ENCODE measurements at regions not wholly inside any gene's neighbourhood (a gene's known extent, or its start where the extent isn't known, plus 50 kb on each side); places are given as distances from the start of the nearest gene placed in this dataset.

DNA sequence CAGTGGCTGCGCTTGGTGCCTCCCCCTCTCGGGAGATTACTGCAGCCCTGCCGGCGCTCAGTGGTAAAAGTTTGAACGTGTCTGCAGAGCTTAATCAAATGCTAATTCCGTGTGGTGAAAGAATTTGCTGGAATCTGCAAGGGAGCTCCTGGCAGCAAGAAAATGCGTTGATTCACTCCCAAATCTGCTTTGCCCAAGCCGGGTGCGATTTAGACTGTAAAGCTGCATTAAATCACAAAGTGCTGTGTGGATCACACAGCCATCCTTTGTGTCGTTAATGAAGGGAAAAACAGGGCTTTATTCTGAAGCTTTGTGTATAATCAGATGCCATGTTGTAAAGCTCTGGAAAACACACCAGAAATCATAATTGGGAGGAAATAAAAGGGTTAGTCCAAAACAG is 444.1 kb downstream of the BCOR start:
- DNase-seq: no peak

DNA sequence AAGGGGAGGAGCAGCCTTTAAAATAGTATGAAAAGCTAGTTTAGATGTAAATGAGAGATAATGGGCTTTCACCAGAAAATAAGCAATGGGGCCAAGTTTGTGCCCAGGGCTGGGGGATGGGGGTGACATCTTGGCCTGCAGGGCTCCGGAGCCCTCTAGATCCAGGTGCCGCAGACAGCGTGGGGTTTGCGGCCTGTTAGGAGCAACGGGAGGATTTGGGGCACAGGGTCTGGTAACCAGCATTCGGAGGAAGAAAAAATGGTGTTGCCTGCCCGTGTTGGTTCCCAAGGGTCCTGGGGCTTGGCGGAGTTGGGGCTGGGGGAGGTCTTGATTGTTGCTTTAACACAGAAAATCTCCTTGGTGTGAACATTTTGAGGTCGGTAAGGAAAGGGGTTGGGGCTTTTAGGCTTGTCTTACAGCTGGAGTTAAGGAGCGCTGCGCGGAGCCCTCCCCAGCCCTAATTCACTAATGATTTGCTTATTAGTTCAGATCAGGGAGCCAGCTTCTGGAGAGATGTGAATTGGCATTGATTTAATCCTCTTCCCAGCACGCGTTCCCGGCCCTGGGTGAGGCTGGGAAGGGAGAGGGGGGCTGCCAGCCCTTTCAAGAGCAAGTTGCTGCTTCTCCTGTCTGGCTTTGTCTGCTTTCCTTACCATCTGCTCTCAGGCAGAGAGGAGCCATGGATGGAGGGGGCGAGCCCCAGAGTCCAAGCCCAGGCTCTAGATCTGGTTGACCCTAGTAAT is 443.4 kb downstream of the BCOR start:
- DNase-seq: no peak

DNA sequence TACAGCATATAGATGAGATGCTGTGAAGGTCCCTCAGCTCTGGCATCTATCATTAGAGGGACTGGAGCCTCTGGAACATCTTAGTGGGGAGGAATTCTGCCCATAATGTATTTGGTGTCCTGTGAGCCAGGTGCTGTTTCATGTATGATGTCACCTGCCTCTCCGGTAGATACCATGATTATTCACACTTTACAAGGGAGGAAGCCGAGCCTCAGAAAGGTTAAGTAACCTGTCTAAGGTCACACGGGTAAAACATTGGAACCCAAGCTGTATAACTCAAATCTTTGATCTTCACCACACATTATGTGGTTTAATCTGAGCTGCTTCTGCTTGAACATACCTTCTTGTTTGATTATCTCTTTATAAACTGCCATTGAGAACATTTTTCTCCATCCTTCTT is 442.8 kb downstream of the BCOR start:
- DNase-seq: no peak

DNA sequence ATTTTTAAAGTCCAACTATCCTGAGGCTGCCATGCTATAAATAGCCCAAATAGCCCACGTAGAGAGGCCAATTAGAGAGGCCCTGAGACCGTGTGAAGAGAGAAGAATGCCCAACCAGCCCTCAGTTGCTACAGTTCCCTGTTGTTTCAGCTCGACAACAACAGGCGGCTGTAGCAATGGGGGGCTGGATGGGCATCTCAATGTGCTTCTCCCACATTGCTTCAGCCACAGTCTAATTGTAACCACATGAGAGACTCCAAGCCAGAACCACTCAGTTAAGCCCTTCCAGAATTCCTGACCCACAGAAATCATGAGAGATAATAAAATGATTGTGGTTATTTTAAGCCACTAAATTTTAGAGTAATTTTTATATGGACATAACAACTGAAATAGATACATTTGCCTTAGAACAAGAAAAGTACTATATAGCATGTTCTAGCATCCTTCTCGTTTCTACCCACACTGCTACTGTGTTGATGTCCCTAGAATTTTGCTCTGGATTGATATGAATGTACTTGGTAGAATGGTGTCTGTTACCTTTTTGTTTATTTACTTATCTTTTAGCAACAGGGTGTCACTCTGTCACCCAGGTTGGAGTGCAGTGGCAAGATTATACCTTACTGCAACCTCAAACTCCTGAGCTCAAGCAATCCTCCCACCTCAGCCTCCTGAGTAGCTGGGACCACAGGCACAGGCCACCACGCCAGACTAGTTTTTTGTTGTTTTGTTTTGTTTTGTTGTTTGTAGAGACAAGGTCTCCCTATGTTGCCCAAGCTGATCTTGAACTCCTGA is 436.4 kb downstream of the BCOR start:
- no peak for DNase-seq

DNA sequence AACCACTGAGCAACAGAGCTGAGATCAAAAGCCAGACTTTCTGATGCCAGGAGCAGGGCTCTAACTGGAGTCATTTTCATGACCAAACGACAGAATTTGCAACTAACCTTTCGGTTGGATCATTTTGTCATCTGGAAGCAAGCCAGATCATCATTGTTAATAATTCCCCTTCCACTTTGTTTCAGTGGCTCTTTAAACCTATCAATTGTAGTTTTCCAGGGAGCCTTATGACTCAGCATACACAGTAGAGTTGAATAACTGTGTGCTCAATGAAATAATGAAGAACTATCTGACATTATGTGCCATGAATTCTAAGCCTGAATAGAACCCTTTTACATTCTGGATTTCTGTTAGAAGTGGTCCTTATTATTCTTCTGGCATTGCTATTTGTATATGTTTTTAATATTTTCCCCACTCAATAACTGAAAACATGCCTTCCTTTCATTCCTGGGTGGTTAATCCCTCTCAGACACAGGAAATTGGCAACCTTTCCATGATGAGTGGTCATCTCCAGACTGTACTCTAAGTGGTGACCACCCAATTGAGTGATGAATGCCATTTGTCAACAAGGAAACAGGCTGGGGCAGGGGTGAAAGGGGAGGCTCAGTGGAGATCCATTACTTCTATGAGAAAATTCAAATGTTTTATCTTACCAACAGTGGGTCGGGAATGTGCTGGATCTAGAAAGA is 431.8 kb downstream of the BCOR start:
- DNase-seq: no peak

DNA sequence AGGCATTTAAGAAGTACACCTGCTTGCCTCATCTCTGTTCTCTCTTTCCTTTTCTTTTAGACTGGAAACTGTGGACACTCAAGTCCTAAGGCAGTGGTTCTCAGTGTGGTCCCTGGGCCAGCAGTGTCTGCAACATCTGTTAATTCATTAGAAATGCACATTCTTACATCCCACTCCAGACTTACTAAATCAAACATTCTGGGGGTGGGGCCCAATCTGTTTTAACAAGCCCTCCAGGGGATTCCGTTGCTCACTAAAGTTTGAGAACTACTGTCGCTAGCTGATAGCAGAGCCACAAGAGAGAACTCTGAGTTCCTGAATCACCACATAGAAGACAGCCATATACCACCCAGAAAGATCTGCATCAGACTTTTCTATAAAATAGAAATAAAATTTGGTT is 430.6 kb downstream of the BCOR start:
- DNase-seq: no peak

DNA sequence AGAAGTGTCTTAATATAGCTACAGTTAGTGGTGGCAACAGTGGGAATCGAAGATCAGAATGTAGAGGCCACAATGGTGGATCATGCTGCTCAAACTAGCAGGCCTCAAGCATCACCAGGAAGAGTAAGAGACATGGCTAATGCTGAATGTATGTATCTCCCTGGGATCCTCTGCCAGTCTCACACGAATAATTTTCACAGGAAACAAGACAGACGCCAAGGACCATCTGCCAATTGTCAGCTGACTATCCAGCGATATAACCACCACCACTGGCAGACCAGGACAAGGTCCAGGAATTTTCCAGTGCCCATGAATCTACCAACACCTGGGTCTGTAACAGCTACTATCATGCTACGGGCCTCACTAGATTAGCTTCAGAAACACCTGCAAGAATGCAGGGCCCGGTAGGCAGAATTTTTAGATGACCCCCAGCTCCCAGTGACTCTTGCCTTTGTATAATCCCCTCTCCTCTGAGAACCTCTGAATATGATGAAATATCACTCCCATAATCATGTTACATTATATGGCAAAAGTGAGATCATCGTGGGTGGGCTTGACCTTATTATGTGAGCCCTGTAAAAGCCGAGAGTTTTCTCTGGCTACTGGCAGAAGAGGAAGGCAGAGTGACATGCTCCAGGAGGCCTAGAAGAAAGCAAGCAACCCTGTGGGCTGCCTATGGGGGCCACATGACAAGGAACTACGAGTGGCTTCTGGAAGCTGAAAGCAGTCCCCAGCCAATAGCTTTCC is 429.8 kb downstream of the BCOR start:
- no peak for DNase-seq

DNA sequence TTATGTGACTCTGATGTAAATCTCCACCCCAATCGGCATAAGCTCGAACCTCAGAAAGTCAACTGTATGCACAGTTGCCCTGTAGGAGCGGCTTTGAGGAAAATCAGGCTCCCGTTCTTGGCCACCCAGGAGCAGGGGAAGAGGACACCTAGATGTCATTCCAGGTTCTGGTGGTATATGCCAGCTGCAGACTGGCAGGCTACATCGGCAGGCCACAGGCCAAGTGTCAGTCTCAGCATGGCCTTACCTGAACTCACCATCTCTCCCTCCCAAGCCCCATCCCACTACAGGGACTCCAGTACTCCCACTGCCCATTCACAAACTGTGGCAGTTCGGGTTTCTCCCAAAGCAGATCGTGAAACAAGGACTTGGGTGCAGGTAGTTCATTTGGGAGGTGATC is 428.1 kb downstream of the BCOR start:
- DNase-seq: no peak

DNA sequence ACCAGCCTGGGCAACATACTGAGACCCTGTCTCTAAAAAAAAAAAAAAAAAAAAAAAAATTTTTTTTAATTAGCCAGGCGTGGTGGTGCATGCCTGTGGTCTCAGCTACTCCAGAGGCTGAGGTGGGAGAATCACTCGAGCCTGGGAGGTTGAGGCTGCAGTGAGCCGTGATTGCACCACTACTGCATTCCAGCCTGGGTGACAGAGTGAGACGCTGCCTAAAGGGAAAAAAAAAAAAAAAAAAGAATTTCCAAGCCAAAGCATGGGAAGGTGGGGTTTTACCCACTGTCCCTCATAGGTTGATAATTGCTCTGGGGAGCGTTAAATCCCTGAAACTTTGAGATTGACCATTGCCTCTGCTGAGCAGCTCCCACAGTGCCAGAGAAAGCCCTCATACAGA is 427.5 kb downstream of the BCOR start:
- no peak for DNase-seq

DNA sequence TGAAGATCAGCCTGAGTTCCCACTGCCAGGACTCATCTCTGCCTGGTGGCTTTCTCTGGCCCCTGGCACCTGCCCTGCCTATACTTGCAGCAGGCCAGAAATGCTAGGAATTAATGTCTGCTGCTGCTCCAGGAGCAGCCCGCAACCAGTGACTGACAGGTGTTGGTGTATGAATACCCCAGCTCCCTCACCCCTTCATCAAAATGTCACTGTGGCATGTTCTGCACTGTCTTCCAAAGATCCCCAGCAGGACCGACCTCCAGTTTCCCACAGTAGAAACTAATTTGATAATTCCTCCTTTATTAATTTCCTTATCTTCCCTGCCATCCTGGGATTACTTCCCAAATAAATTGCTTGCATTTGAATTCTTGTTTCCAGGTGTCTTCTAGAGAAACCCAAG is 425.4 kb downstream of the BCOR start:
- DNase-seq: no peak

DNA sequence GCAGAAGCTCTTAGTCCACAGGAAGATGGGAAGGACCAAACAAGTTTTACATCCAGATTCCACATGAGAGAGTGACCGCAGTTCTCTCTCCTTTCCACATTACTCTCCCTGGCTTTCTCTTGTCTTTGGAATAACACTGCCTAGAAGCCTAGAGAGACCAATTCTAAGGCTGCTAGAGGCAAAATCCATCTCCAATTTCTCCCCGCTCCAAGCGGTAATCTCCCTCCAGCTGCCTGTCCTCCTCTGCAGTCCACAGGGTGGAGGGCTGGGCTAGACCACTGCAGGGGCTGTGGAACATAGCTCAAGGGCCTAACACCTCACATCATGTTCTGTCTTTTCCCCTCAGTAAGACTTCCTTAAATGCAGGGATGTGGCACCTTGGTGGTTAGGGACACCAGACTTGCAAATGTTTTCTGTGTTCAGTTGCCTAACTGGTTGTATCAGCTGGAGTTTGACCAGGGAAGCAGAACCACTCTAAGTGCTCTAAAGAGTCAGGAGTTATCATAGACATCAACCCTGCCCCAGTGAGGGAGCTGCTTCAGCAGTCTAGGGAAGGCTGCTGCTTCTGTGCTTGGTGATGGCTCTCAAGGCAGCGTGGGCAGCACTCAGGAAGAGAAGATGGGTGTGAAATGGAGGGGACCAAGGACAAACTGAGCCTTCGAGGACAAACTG is 423.1 kb downstream of the BCOR start:
- no peak for DNase-seq

DNA sequence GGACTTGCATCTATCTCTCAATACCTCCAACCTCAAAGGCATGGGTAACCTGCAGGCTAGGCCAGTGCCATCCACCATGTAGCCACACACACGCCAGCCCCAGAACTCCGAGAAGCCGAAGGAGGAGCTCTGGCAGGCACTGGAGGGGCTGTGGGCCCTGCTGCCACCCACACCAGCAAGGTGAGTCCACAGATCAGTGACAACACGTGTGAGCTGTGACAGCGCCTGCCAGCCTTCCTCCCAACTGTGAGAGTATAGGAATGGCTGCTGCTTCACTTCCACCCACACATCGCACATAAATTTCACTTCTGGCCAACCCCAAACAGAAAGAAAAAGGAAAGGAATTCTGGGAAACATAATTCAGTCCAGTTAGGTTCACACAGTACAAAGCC is 422.6 kb downstream of the BCOR start:
- DNase-seq: no peak

DNA sequence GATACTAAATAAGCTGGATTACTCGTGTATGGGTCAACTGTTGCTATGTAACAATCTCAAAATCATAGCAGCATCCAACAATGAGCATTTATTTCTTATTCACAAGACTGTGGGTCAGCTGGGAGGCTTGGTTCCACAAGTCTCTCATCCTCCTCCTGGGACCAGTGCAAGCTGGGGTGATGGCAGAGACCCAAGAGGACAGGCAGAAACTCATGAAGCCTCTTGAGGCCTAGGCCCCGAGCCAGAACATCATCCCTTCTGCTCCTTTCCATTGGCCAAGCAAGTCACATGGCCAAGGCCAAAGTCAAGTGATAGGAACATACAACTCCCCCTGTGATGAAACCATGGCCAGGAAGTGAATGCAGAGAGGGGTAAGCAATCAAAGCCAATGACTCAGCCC is 422.1 kb downstream of the BCOR start:
- no peak for DNase-seq

DNA sequence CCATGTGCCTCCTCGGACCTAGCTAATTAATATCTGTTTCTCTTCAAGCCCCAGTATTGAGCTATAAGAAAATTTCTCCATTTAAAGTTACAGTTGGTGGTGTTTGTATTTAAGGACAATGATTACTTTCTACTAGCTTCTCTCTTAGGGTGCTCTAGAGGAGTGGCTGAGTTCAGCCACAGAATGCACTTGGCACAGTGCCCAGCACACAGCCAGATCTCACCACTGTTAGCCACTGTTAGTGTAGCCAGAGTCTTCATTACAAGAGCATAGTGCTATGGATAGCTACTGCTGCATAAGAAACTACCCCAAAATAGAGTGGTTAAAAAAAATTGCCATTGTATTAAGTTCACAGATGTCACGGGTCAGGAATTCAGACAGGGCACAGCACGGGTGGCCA is 421.3 kb downstream of the BCOR start:
- DNase-seq: no peak

DNA sequence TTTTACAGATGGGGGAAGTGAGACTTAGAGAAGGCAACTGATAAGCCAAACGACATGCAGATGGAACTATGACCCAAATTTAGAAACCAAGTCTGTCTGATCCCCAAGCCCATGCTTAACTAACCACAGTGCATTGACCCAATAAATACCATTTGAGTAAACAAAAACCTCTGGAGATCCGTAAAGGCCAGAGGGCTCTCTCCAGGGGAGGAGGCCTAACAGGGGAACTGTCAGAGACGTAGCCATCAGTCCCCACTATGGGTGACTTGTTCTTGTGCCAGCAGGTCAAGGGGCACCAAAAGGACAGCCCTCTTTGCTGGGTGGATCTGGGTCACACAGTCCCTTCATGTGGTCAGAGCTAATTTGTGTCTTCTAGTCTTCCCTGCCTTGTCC is 420.2 kb downstream of the BCOR start:
- no peak for DNase-seq

DNA sequence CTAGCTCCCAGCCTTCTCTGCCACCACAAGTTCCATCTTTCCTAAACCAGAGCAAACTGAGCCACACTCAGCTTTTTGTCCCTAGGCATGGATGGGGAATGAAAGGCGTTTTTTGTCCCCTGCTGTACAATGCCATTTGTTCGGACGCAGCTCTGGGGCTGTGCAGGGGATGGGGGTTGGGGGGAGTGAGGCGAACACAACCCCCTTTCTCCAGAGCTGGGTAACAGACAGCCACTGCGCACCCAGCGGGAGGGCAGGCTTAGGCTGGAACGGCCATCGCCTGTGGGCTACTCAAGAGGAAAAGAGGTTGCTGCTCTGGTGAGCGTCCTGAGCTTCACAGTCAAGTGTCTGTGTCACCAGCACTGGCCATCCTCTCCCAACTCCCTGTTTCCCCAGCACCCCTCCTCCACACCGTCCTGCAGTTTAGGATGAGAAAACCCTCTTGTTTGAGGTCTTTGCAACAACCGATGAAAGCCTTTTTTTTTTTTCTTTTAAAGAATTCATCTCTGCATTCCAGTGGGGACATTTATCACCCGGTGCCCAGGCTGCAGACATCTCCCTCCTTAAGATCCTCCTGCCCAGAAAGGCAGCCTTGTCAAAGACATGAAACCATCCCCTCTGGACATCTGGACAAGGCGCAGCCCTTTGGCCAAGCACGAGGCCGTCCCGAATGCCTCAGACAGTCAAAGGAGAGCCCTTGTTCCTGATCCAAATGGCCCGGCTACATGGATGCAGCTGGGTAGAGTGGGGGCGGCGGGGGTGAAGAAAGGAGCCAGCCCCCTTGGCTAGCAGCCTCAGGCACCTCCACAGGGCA is 419.6 kb downstream of the BCOR start:
- no peak for DNase-seq

DNA sequence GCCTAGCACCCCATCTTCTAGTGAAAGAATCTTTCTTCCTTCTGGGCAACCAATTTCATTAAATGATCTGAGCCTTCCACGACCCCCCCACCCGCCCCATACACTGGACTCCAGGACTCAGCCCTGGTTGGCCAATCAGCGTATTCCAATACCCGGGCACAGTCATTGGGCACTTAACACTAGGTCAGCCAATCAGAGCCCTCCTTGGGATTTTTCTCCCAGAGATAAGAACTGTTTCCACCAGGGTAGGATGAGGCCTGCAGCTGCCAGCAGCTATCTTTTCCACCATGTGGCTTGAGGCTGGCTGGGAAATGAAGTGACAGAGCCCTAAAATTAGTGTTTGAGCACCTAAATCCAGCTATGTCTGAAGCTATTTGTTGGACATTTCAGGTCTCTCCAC is 418.8 kb downstream of the BCOR start:
- DNase-seq: no peak

DNA sequence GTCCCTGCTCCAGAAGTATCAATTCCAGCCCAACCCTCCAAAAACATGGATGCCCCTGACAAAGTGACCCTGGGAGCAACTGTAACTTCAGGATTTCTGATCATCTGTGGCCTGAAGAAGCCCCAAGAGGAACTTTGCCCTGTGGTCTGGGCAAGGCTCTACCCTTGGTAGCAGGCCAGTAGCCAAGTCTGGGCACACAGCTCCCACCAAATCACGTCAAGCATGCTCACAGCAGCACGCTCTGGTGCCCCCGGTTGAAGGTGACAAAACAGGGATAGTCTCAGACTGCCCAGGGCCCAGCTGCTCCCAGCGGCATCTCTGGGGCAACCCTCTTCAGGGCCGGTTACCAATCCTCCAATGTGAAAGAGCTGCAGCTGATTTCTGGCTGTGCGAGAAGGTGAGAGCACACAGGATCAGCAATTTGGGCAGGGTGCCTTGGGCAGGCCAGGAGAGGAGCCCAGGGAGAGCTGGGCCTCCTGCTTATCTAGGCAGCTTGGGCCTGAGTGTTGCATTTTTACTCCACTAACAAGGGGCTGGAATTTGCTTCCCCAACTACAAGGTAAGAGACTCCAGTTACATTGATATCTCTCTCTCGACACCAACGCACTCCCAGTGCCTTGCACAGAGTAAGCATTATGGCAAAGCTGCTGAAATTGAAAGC is 418.1 kb downstream of the BCOR start:
- no peak for DNase-seq

DNA sequence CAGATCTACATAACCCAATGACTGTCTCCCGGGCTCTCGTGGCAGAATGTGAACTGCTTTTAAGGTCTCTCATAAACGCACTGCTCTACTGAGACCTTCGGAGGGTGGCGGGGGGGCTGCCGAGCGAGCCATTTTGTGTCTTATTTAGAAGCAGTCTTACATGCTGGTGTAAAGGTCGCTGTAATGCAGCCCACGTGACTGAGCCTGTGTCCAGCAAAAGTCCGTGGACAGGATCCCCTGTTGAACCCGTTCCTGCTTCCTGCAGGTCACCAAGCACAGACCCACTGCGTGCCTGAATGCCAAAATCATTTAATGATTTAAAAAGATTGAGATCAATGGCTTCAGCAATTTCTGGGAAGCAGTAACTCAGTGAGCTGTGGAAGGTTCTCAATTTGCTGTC is 415.9 kb downstream of the BCOR start:
- no peak for DNase-seq

DNA sequence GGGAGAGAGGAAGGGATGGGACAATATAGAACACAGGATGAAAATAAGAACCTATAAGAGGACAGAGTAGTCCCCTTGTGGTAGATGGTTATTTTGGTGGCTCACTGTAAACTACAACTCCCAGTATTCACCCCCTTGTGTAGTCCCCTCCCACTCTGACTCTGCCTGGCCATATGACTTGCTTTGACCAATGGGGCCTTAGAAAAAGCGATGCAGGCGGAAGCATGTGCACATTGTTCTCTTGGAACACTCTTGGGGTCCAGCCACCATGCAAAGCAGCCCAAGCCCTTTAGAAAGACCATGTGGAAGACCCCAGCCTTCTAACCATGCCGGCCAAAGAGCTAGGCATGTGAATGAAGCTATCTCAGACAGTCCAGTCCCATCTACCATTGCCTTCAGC is 415.0 kb downstream of the BCOR start:
- no peak for DNase-seq

DNA sequence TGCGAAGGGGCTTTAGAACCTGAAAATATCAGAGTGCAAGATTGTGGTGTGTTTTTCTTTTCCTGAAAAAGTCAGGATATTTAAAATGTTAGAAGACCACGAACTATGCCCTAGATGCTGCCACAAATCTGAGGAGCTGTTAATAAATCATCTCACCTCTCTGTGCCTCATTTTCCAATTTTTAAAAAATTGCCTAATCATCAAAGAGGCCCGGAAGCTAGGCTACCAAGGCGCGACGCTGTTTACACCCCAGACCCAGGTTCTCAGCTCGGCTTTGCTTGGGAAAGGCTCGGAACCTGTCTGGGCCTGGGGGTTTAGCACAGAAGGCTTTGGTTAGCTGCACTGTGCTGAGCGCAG is 409.6 kb downstream of the BCOR start:
- DNase-seq: no peak

Data from activated T-cell treated with anti-CD3 and anti-CD28 coated beads for 4 hours (primary cell).